NCI-H2227 (cell line): ENCODE measurements at regions not wholly inside any gene's neighbourhood (a gene's known extent, or its start where the extent isn't known, plus 50 kb on each side); places are given as distances from the start of the nearest gene placed in this dataset.
"Not testable (repeated sequence)": the region's sequence is repeated elsewhere in the genome, so short reads cannot be mapped to it uniquely, and the experiment has no call there.

ENCODE experiments used
- DNase-seq: peaks from one replicate; lab custom pipeline; 2025; ENCODE audit not compliant: unreplicated experiment; lab: John Stamatoyannopoulos, UW

DNA sequence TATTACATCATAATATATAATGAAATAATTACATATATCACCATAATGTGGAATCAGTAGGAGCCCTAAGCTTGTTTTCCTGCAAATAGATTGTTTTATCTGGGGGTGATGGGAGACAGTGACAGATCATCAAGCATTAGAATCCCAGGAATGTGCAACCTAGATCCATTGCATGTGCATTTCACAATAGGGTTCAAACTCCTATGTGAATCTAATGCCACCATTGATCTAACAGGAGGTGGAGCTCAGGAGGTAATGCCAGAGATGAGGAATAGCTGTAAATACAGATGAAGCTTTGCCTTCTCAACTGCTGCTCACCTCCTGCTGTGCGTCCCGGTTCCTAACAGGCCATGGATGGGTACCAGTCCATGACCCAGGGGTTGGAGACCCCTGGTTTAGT lies 63.8 kb upstream of the CHORDC1 start:
- DNase-seq: no peak

DNA sequence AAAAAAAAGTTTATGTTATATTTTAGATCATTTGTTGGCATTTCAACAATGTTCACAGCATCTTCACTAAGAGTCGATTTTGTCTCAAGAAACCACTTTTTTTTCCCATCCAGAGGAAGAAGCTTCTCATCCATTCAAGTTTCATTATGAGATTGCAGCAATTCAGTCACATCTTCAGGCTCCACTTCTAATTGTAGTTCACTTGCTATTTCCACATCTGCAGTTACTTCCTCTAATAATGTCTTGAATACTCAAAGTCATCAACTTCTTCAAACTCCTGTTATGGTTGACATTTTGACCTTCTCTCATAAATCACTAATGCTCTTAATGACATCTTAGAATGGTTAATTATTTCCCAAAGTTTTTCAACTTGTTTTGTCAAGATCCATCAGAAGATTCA lies 61.3 kb upstream of the CHORDC1 start:
- DNase-seq: no peak

DNA sequence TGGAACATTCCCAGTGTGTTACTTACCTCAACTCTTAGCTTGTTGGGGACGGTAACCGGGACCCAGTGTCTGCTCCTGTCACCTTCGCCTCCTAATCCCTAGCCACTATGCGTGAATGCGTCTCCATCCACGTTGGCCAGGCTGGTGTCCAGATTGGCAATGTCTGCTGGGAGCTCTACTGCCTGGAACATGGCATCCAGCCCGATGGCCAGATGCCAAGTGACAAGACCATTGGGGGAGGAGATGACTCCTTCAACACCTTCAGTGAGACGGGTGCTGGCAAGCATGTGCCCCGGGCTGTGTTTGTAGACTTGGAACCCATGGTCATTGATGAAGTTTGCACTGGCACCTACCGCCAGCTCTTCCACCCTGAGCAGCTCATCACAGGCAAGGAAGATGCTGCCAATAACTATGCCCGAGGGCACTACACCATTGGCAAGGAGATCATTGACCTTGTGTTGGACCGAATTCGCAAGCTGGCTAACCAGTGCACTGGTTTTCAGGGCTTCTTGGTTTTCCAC lies 59.8 kb upstream of the CHORDC1 start:
- not testable (repeated sequence) for DNase-seq

DNA sequence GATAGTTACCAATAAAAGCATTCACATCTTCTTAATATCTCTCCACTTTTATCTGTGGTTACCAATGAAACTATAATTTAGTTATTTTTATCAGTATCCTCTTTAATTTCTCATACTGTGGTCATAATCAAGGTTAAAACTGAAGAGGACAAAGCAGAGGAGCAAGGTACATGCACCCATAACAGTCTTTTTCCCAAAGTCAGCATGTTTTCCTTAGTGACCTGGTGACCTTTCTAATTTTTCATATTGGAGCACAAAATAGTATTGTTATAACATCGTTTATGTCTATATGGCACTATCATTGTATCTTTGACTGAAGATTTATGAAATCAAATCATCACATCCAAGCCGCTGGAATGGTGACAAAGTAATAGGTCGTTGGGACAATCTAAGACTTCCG lies 51.5 kb upstream of the CHORDC1 start:
- no peak for DNase-seq
